ENCODE measurements at regions not wholly inside any gene's neighbourhood (a gene's known extent, or its start where the extent isn't known, plus 50 kb on each side); places are given as distances from the start of the nearest gene placed in this dataset.

DNA sequence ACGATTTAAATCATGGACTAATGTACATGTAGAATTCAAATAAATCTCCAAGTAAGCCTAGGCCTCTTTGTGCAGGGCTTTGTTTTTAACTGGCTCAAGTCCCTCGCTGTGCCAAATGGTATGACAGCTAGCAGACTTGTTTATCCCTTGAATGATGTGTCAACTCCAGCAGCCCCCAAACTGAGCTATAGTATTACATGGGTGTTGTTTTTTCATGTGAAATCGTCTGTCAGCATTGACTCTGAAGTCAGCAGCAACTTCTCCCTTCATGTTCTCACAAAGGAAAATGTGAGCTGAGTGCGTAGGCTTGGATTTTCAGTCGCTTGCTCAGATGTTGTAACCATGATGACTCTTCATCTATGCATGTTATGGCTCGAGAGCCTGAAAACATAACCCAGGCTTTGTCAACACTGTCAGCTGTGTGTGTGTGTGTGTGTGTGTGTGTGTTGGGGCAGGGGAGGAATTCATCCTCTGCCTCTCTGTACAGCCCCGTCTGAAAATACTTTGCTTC lies 73.3 kb downstream of the PTHLH start (continued):
- TF ChIP-seq SOX13 (IDR thresholded peaks at IDR 0.05), result no peak
- peak in 1 of 2 experiments; percentile 45; a peak in 1 of 4 replicates for TF ChIP-seq SOX13 (CRISPR knock-in tag; conservative IDR thresholded peaks at IDR 0.05 in 1 of 2, IDR thresholded peaks at IDR 0.05 in 1 of 2)
- no peak for TF ChIP-seq ZNF672 (CRISPR knock-in tag; IDR thresholded peaks at IDR 0.05)
- TF ChIP-seq, protein P1, sequence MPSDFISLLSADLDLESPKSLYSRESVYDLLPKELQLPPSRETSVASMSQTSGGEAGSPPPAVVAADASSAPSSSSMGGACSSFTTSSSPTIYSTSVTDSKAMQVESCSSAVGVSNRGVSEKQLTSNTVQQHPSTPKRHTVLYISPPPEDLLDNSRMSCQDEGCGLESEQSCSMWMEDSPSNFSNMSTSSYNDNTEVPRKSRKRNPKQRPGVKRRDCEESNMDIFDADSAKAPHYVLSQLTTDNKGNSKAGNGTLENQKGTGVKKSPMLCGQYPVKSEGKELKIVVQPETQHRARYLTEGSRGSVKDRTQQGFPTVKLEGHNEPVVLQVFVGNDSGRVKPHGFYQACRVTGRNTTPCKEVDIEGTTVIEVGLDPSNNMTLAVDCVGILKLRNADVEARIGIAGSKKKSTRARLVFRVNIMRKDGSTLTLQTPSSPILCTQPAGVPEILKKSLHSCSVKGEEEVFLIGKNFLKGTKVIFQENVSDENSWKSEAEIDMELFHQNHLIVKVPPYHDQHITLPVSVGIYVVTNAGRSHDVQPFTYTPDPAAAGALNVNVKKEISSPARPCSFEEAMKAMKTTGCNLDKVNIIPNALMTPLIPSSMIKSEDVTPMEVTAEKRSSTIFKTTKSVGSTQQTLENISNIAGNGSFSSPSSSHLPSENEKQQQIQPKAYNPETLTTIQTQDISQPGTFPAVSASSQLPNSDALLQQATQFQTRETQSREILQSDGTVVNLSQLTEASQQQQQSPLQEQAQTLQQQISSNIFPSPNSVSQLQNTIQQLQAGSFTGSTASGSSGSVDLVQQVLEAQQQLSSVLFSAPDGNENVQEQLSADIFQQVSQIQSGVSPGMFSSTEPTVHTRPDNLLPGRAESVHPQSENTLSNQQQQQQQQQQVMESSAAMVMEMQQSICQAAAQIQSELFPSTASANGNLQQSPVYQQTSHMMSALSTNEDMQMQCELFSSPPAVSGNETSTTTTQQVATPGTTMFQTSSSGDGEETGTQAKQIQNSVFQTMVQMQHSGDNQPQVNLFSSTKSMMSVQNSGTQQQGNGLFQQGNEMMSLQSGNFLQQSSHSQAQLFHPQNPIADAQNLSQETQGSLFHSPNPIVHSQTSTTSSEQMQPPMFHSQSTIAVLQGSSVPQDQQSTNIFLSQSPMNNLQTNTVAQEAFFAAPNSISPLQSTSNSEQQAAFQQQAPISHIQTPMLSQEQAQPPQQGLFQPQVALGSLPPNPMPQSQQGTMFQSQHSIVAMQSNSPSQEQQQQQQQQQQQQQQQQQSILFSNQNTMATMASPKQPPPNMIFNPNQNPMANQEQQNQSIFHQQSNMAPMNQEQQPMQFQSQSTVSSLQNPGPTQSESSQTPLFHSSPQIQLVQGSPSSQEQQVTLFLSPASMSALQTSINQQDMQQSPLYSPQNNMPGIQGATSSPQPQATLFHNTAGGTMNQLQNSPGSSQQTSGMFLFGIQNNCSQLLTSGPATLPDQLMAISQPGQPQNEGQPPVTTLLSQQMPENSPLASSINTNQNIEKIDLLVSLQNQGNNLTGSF (CRISPR knock-in tag; IDR thresholded peaks at IDR 0.05), result no peak
- TF ChIP-seq FOXC1 (CRISPR knock-in tag; IDR thresholded peaks at IDR 0.05; ENCODE audit: borderline replicate concordance), result no peak
- TF ChIP-seq, protein P2, sequence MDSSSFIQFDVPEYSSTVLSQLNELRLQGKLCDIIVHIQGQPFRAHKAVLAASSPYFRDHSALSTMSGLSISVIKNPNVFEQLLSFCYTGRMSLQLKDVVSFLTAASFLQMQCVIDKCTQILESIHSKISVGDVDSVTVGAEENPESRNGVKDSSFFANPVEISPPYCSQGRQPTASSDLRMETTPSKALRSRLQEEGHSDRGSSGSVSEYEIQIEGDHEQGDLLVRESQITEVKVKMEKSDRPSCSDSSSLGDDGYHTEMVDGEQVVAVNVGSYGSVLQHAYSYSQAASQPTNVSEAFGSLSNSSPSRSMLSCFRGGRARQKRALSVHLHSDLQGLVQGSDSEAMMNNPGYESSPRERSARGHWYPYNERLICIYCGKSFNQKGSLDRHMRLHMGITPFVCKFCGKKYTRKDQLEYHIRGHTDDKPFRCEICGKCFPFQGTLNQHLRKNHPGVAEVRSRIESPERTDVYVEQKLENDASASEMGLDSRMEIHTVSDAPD (CRISPR knock-in tag; IDR thresholded peaks at IDR 0.05), result no peak
- TF ChIP-seq CERS6 (CRISPR knock-in tag; IDR thresholded peaks at IDR 0.05), result no peak
- no peak for TF ChIP-seq SALL2 (CRISPR knock-in tag; IDR thresholded peaks at IDR 0.05)
- TF ChIP-seq PATZ1 (CRISPR knock-in tag; IDR thresholded peaks at IDR 0.05), result no peak
- no peak for TF ChIP-seq IRF2 (CRISPR knock-in tag; IDR thresholded peaks at IDR 0.05)
- TF ChIP-seq, protein P3, sequence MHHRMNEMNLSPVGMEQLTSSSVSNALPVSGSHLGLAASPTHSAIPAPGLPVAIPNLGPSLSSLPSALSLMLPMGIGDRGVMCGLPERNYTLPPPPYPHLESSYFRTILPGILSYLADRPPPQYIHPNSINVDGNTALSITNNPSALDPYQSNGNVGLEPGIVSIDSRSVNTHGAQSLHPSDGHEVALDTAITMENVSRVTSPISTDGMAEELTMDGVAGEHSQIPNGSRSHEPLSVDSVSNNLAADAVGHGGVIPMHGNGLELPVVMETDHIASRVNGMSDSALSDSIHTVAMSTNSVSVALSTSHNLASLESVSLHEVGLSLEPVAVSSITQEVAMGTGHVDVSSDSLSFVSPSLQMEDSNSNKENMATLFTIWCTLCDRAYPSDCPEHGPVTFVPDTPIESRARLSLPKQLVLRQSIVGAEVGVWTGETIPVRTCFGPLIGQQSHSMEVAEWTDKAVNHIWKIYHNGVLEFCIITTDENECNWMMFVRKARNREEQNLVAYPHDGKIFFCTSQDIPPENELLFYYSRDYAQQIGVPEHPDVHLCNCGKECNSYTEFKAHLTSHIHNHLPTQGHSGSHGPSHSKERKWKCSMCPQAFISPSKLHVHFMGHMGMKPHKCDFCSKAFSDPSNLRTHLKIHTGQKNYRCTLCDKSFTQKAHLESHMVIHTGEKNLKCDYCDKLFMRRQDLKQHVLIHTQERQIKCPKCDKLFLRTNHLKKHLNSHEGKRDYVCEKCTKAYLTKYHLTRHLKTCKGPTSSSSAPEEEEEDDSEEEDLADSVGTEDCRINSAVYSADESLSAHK (CRISPR knock-in tag; IDR thresholded peaks at IDR 0.05; ENCODE audit: borderline replicate concordance), result no peak
- no peak for TF ChIP-seq MED13 (CRISPR knock-in tag; IDR thresholded peaks at IDR 0.05)
- no peak for TF ChIP-seq ZNF709 (CRISPR knock-in tag; IDR thresholded peaks at IDR 0.05)
- TF ChIP-seq NR2F6 (IDR thresholded peaks at IDR 0.05), result no peak
- peak; percentile 29; the same call in 1 of the 2 replicates for TF ChIP-seq NR2F6 (CRISPR knock-in tag; IDR thresholded peaks at IDR 0.05)

Measured in HepG2 (cell line).